ENCODE measurements at regions not wholly inside any gene's neighbourhood (a gene's known extent, or its start where the extent isn't known, plus 50 kb on each side); places are given as distances from the start of the nearest gene placed in this dataset.

DNA sequence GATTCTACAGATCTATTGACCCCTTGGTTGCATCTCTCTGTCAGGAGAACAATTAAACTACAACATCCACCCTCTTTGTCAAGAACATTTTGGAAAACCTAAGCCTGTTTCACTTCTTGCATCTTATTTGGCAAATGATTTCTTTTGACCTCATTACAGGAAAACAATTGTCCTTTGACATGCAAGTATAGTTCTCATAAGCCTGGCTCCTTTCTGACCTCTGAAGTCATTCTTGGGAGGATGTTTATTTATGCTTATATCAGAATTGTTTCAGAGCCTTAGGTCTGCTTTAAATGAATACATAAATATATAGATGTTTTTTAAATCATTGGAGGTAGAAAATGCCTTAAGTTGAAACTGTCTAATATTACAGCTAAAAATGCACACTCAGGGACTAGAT is 361.3 kb upstream of the PTGER4 start:
- DNase-seq (ENCODE audit: low read depth, low spot score): no peak

DNA sequence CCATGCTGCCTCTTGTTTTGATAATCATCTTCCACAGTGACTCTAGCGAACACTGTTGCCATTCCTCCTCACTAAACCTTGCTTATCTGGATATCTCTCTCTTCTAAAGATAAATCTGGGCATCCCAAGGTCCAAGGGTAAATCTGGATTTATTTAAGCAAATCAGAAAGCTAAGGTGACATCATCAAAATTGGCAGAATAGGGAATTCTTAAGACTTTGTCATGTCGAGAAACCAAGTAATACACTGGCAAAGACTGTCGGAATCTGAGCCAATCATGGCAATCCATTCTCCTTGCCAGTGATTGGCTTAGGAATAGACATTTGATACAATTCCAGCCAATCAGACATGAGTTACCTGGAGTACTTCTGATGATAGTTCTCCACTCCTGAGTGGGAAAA is 362.7 kb upstream of the PTGER4 start:
- TF ChIP-seq, protein P1, sequence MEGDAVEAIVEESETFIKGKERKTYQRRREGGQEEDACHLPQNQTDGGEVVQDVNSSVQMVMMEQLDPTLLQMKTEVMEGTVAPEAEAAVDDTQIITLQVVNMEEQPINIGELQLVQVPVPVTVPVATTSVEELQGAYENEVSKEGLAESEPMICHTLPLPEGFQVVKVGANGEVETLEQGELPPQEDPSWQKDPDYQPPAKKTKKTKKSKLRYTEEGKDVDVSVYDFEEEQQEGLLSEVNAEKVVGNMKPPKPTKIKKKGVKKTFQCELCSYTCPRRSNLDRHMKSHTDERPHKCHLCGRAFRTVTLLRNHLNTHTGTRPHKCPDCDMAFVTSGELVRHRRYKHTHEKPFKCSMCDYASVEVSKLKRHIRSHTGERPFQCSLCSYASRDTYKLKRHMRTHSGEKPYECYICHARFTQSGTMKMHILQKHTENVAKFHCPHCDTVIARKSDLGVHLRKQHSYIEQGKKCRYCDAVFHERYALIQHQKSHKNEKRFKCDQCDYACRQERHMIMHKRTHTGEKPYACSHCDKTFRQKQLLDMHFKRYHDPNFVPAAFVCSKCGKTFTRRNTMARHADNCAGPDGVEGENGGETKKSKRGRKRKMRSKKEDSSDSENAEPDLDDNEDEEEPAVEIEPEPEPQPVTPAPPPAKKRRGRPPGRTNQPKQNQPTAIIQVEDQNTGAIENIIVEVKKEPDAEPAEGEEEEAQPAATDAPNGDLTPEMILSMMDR (IDR thresholded peaks at IDR 0.05; ENCODE audit: insufficient read depth, low read length, missing control alignments): no peak
- POLR2A ChIA-PET: no interaction called here
- H3K4me3 ChIP-seq (ENCODE audit: low read depth, low read length): no peak overlapping the region
- DNase-seq (ENCODE audit: low read depth, low spot score): no peak
- CTCF ChIA-PET: no interaction called here

More for the DNA sequence above, 361.3 kb upstream of the PTGER4 start:
- TF ChIP-seq, protein P1 (IDR thresholded peaks at IDR 0.05; ENCODE audit: insufficient read depth, low read length, missing control alignments): no peak
- H3K4me3 ChIP-seq (ENCODE audit: low read depth, low read length): no peak overlapping the region
- ChIA-PET POLR2A (no interaction called here), CTCF (no interaction called here)

DNA sequence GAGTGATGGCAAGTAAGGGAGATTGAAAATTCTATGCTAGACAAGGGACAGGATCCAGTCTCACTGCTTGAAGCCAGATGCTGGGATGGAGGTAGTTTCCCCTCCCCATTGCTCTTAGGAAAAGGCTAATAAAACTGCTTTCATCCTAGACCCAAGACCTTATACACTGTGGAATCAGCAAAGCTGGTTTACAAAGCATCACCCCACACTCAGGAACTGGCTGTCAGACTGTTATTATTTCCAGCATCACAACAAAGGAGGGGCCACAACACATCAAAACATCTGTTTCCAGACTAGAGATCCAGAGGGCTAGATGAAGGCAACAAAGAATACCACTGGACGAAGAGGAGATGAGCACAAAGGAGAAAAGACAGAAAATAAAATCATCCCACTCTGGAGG is 364.6 kb upstream of the PTGER4 start:
- DNase-seq (ENCODE audit: low read depth, low spot score): no peak
- ChIA-PET CTCF (no interaction called here), POLR2A (no interaction called here)
- no peak overlapping the region for H3K4me3 ChIP-seq (ENCODE audit: low read depth, low read length)
- TF ChIP-seq, protein P1 (IDR thresholded peaks at IDR 0.05; ENCODE audit: insufficient read depth, low read length, missing control alignments): no peak

DNA sequence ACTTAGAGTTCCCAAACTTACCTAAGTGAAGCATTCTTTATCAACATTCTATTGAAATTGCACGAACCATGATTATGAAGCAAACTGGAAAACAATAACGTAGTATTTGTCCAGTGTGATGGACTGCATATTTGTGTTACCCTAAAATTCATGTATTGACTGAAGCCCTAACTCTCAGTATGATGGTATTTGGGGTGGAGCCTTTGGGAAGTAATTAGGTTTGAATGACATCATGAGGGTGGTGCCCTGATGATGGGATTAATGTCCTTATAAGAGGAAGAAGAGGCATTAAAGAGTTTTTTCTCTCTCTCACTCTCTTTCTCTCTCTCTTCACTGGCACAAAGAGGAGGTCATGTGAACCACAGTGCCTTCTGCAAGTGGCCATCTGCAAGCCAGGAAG is 365.4 kb upstream of the PTGER4 start:
- TF ChIP-seq, protein P1 (IDR thresholded peaks at IDR 0.05; ENCODE audit: insufficient read depth, low read length, missing control alignments): no peak
- no peak for DNase-seq (ENCODE audit: low read depth, low spot score)
- ChIA-PET POLR2A (no interaction called here), CTCF (no interaction called here)
- H3K4me3 ChIP-seq (ENCODE audit: low read depth, low read length): no peak overlapping the region

DNA sequence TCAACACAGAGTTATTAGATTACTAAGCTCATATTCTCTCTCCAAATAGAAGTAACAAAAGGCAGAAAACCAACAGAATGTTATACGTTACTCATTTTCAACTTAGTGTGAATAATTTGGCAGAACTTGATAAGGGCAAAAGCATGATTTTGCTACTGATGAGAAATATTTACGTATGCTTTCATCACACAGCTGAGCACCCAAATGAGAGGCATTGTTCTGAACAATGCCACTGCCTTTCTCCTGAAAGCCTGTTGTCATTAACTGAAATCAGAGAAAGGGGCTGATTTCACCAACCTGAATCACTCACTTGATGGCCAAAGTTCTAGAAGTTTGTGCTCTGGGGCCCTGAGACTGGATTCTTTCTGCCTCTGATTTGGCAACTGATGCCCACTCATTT is 367.5 kb upstream of the PTGER4 start:
- H3K4me3 ChIP-seq (ENCODE audit: low read depth, low read length): no peak overlapping the region
- ChIA-PET POLR2A (no interaction called here), CTCF (no interaction called here)
- DNase-seq (ENCODE audit: low read depth, low spot score): no peak
- TF ChIP-seq, protein P1 (IDR thresholded peaks at IDR 0.05; ENCODE audit: insufficient read depth, low read length, missing control alignments): no peak

DNA sequence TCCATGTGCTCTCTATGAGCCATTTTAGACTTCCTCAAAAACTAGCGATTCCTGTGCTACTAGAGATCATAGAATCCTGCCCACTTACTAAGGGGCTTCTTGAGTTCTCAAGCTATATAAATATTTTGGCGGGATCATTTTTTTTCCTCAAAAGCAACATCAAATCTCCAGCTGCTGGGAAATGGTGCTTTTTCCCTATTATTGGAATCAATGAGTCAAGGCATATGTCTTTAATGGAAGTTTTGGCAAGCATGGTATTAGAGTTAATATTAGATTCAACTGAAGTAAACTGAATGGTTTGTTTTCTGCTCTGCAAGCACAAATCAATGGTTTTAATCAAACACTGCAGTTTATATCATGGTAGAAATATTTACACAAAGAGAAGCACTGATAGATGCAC is 369.9 kb upstream of the PTGER4 start:
- CTCF ChIA-PET: no interaction called here
- DNase-seq (ENCODE audit: low read depth, low spot score): no peak
- POLR2A ChIA-PET: no interaction called here

More for the DNA sequence above, 369.9 kb upstream of the PTGER4 start:
- no peak overlapping the region for H3K4me3 ChIP-seq (ENCODE audit: low read depth, low read length)
- TF ChIP-seq, protein P1 (IDR thresholded peaks at IDR 0.05; ENCODE audit: insufficient read depth, low read length, missing control alignments): no peak
